Brain microvascular endothelial cell (primary cell): ENCODE measurements at regions not wholly inside any gene's neighbourhood (a gene's known extent, or its start where the extent isn't known, plus 50 kb on each side); places are given as distances from the start of the nearest gene placed in this dataset.

Experiments
- DNase-seq: peaks from one replicate; pipeline ENCODE4 v3.0.0-alpha.2; 2020
- H3K27ac ChIP-seq: fragments of 250-450 bp; sonication (Bioruptor Pico); 2 replicates; pipeline ENCODE4 v1.5.1; 2020; ENCODE audit warnings: mild to moderate bottlenecking, moderate library complexity
- H3K27me3 ChIP-seq: fragments of 250-450 bp; sonication (Bioruptor Pico); replicated peaks from 2 replicates; pipeline ENCODE4 v1.5.1; 2020; ENCODE audit warnings: mild to moderate bottlenecking
- H3K36me3 ChIP-seq: fragments of 250-450 bp; sonication (Bioruptor Pico); replicated peaks from 2 replicates; pipeline ENCODE4 v1.5.1; 2020; ENCODE audit warnings: mild to moderate bottlenecking
- H3K4me3 ChIP-seq: 2 replicates; pipeline ENCODE4 v1.5.1; 2011; ENCODE audit warnings: low read depth, mild to moderate bottlenecking, control low read depth, low read length, moderate library complexity
- in situ Hi-C: cut with HindIII; loops from 2 replicates; pipeline ENCODE4 v1.10.0; 2017; ENCODE audit warnings: low sequenced_read_pairs, low pct_ligation_motif_present
- TF ChIP-seq, protein P1 (sequence below): IDR thresholded peaks from 2 replicates; pipeline ENCODE4 v1.5.1; 2011; ENCODE audit warnings: low read depth, mild to moderate bottlenecking, moderate library complexity, low read length, control low read depth, inconsistent platforms; ENCODE audit errors: missing control alignments

DNA sequence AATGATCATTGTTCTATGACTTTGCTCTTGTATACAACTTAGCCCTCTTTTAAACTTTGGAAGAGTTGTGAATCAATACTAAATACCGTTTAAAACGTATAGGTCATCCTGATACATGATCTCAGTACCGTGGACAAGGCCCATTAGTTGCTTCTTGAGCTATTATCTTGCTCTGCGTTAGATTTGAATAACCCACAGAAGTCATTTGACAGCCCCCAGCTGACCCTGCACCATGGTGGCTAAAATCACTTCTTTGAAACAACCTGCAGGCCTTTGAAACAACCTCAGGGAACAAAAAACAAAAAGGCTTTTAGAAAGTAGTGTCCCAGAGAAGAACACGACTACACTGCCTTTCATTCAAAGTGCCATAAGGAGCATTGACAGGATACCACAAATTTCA is 473.0 kb upstream of the ADGRL2 start:
- Histone ChIP-seq H3K4me3 (no peak overlapping the region), H3K36me3 (no peaks in the 10 kb centered on the region), H3K27ac (no peak overlapping the region), H3K27me3 (no peaks in the 10 kb centered on the region)
- TF ChIP-seq, protein P1, sequence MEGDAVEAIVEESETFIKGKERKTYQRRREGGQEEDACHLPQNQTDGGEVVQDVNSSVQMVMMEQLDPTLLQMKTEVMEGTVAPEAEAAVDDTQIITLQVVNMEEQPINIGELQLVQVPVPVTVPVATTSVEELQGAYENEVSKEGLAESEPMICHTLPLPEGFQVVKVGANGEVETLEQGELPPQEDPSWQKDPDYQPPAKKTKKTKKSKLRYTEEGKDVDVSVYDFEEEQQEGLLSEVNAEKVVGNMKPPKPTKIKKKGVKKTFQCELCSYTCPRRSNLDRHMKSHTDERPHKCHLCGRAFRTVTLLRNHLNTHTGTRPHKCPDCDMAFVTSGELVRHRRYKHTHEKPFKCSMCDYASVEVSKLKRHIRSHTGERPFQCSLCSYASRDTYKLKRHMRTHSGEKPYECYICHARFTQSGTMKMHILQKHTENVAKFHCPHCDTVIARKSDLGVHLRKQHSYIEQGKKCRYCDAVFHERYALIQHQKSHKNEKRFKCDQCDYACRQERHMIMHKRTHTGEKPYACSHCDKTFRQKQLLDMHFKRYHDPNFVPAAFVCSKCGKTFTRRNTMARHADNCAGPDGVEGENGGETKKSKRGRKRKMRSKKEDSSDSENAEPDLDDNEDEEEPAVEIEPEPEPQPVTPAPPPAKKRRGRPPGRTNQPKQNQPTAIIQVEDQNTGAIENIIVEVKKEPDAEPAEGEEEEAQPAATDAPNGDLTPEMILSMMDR: no peak
- in situ Hi-C loops: no loop called here
- no peak for DNase-seq

DNA sequence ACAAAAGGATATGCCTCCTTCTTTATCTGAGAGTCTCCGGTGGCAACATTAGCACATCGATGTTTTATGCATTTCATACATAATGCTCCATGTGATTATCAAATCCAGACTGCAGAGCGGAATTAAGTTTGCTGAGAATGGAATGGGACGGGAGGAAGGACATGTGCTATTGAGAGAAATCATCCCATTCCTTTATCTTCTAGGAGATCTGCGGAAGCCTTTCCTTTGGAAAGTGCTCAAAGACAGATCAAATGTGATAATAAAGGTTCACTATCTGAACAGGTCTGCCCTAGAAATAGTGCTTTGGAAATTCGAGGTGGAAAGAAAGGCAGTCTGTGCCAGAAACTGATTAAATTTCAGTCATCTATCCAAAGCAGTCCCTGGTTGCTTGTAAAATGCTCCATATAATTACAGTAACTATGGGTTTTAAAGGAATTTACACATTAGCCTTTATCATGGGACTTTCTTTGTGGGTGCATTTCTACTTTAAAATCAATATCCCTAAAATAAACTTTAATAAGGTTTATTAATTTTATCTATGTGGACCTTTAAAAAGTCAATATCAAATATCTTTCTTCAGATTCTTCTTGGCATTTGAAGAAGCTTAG is 473.5 kb upstream of the ADGRL2 start:
- Histone ChIP-seq H3K36me3 (no peaks in the 10 kb centered on the region), H3K27ac (no peak overlapping the region), H3K4me3 (no peak overlapping the region), H3K27me3 (no peaks in the 10 kb centered on the region)
- in situ Hi-C loops: no loop called here
- TF ChIP-seq, protein P1: no peak
- no peak for DNase-seq

DNA sequence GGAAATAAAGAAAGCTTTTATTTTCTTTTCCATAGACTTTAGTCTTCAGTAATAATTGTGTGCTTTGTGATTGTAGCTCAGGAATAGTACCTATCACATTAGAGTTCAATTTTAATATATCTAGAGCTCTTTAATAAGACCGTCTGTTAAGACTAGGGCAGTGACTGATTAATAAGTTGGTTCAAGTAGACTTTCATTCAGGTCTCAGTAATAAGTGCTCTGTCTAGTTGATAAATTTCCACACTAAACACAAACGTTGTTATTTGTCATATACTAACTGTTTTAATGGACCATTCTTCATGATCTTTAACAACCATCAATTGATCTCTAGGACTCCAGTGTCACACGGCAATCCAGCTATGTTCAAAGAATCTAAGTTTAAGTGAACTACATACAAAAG is 474.5 kb upstream of the ADGRL2 start:
- Histone ChIP-seq H3K4me3 (no peak overlapping the region), H3K36me3 (no peaks in the 10 kb centered on the region), H3K27ac (no peak overlapping the region), H3K27me3 (no peaks in the 10 kb centered on the region)
- TF ChIP-seq, protein P1: no peak
- DNase-seq: no peak
- in situ Hi-C loops: no loop called here

DNA sequence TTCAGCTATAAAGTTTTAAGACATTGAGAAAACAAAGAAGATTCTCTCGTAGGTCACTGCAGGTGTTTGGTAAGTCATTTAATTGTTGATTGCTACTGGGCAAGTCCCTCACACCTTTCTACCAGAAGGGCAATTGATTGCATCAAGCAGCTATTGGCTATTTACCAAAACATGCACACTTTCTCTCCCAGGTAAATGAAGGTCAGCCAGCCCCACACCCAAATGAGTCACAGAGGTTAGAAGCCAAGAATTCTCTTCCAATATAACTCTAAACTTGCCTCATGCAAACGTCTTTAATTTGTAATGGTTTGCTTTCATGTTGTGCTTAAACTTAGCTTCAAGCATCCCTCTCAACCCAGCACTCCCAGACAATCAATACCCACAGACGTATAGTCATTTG is 475.3 kb upstream of the ADGRL2 start:
- in situ Hi-C loops: no loop called here
- no peaks in the 10 kb centered on the region for H3K36me3 ChIP-seq
- no peak overlapping the region for H3K4me3 ChIP-seq
- DNase-seq: no peak
- no peaks in the 10 kb centered on the region for H3K27me3 ChIP-seq
- H3K27ac ChIP-seq: no peak overlapping the region
- TF ChIP-seq, protein P1: no peak

DNA sequence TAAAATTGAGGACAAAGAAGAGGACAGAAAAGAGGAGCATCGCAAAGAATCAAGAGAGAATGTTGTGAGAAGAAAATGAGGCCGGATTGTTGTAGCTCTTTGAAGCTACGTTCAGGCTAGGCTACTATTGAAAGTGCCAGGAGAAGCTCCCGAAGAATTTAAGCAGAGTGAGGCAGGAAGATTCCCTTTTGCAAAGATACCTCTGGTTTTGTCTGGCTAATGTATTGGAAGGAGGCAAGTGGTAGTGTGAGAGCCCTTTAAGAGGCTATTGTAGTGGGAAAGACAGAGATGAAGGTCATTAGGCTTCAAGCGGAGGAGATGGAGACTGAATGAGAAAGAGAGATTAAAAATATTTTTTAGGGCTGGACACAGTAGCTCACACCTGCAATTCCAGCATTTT is 476.9 kb upstream of the ADGRL2 start:
- in situ Hi-C loops: no loop called here
- DNase-seq: no peak
- TF ChIP-seq, protein P1: no peak
- no peaks in the 10 kb centered on the region for H3K36me3 ChIP-seq
- H3K4me3 ChIP-seq: no peak overlapping the region
- no peak overlapping the region for H3K27ac ChIP-seq
- no peaks in the 10 kb centered on the region for H3K27me3 ChIP-seq

DNA sequence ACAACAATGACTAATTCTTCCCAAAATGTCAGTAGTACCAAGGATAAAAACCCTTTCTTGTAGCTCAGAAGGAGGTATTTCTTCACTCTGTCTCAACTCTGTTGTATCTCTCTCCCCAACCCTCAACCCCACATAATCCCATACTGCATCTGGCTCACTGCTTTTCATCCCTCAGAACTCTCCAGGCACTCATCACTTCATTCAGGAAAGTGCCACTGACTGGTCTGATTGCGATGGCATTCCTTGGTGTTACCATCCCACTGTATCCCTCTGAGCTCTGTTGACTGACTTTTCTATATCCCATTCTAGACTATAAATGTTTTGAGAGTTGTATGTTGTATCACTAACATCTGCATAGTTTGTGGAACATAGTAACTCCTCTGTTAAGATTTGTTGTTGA is 483.5 kb upstream of the ADGRL2 start:
- TF ChIP-seq, protein P1: no peak
- in situ Hi-C loops: no loop called here
- no peak for DNase-seq
- Histone ChIP-seq H3K27ac (no peak overlapping the region), H3K4me3 (no peak overlapping the region), H3K27me3 (no peaks in the 10 kb centered on the region), H3K36me3 (no peaks in the 10 kb centered on the region)
